Activated CD4-positive, alpha-beta memory T cell treated with anti-CD3 and anti-CD28 coated beads, Interleukin-2, amount 10 ng/mL, durations not matched to agents 7 days and 5 days (primary cell): ENCODE measurements at regions not wholly inside any gene's neighbourhood (a gene's known extent, or its start where the extent isn't known, plus 50 kb on each side); places are given as distances from the start of the nearest gene placed in this dataset.

Source experiments
- CTCF ChIA-PET: fragments of 350-600 bp; sonication (Branson Sonifier 250); formaldehyde crosslinking; loops from one replicate; lab custom pipeline; 2021; ENCODE audit warnings: antibody characterized with exemption, inconsistent platforms; lab: Charles Lee
- POLR2A ChIA-PET: fragments of 350-600 bp; sonication (Branson Sonifier 250); formaldehyde crosslinking; loops from one replicate; lab custom pipeline; 2021; ENCODE audit warnings: antibody characterized with exemption; lab: Charles Lee
- DNase-seq: peaks from one replicate; pipeline ENCODE4 v3.0.0-alpha.2; 2020
- H3K27ac Mint-ChIP-seq: one replicate; pipeline ENCODE4 v1.8.0; 2021; ENCODE audit warnings: mild to moderate bottlenecking, mixed read lengths
- H3K27me3 Mint-ChIP-seq: one replicate; pipeline ENCODE4 v1.8.0; 2021; ENCODE audit warnings: mixed read lengths
- H3K36me3 Mint-ChIP-seq: one replicate; pipeline ENCODE4 v1.8.0; 2021; ENCODE audit warnings: low read depth, mixed read lengths
- H3K4me1 Mint-ChIP-seq: one replicate; pipeline ENCODE4 v1.8.0; 2021; ENCODE audit warnings: mixed read lengths
- H3K4me3 Mint-ChIP-seq: one replicate; pipeline ENCODE4 v1.8.0; 2021; ENCODE audit warnings: mild to moderate bottlenecking, mixed read lengths
- H3K9me3 Mint-ChIP-seq: one replicate; pipeline ENCODE4 v1.8.0; 2021; ENCODE audit warnings: mixed read lengths

DNA sequence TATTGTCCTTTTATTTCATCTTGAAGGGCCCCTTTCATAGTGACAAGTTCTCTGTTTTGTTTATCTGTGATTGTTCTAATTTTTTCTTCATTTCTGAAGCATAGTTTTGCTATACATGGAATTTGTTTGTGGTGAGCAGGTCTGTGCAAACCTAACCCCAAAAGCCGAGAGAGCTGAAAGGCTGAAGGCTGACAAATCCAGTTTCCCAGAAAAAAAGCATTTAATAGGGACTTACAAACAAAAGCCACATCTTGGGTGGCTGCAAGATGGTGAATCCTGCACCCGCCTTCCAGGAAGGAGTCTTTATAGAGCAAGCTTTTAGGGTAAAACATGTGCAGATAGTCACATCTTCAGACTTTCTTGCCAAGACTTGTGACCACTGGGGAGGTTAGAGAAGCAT, 473.4 kb upstream of the TRIB2 start:
- H3K36me3 Mint-ChIP-seq: no peaks in the 10 kb centered on the region
- no peaks in the 10 kb centered on the region for H3K4me1 Mint-ChIP-seq
- no peaks in the 10 kb centered on the region for H3K9me3 Mint-ChIP-seq
- peaks cover 2% of the 10 kb centered on the region for H3K27me3 Mint-ChIP-seq
- CTCF ChIA-PET: no interaction called here
- no peak overlapping the region for H3K4me3 Mint-ChIP-seq
- no peak for DNase-seq
- POLR2A ChIA-PET: no interaction called here
- H3K27ac Mint-ChIP-seq: no peak overlapping the region

DNA sequence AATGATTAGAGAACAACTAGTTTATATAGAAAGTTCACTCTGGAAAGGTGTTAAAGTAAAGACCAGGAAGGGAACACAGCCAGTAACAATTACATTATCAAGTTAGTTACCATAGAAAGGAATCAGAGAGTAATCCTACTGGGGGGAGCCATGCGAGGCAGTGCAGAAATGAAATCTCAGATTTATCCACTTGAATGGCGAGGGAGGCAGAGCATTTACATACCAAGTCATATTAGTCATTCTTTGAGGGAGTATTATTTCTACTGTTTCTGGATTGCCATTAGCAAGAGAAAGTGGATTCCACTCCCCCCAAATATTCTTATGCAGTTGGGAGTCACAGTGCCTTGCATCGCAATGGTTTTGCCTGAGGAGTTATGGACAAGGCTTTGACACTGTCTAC, 472.7 kb upstream of the TRIB2 start:
- Mint-ChIP-seq H3K4me3 (no peak overlapping the region), H3K36me3 (no peaks in the 10 kb centered on the region), H3K4me1 (no peaks in the 10 kb centered on the region), H3K9me3 (no peaks in the 10 kb centered on the region), H3K27me3 (peaks cover 2% of the 10 kb centered on the region), H3K27ac (no peak overlapping the region)
- ChIA-PET CTCF (no interaction called here), POLR2A (no interaction called here)
- no peak for DNase-seq

DNA sequence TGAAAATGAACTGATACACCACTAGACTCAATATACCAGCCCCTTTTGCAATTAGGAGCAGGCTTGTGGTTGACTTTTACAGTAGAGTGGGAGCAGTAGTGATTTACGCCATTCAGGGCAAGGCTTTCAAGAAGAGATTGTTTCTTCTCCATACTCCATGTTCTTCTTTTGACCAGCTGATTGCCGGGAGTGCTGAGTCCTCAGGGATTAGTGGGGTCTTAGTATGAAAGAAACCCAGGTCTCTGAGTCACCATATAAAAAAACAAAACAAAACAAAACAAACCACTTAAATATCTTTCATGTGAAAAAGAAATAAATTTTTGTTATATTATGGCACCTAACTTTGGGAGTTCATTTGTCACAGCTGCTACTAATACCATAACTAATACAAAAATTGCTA, 465.6 kb upstream of the TRIB2 start:
- Mint-ChIP-seq H3K27me3 (peaks cover 6% of the 10 kb centered on the region), H3K27ac (no peak overlapping the region), H3K9me3 (no peaks in the 10 kb centered on the region), H3K4me3 (no peak overlapping the region), H3K4me1 (no peaks in the 10 kb centered on the region), H3K36me3 (no peaks in the 10 kb centered on the region)
- ChIA-PET POLR2A (no interaction called here), CTCF (no interaction called here)
- no peak for DNase-seq

DNA sequence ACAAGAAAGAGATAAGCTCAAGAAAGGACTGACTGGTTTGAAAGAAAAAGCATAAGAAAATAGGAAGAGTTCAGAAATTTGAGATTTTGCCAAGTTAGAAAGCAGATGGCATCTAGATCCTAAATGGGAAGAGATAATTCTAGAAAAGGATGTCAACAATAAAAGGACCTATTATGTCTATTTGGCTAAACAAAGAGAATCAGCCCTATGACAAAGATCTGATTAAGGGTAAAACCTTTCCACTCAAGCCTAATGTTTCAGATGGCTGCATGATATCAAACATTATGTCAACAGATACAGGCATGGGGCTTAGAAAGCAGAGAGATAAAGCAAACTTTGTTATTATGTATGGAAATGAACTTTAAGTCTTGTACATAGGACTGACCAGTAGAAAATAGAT, 465.0 kb upstream of the TRIB2 start:
- Mint-ChIP-seq H3K4me1 (no peaks in the 10 kb centered on the region), H3K27ac (no peak overlapping the region), H3K27me3 (peaks cover 8% of the 10 kb centered on the region), H3K36me3 (no peaks in the 10 kb centered on the region), H3K4me3 (no peak overlapping the region), H3K9me3 (no peaks in the 10 kb centered on the region)
- ChIA-PET POLR2A (no interaction called here), CTCF (interaction anchor here (0.6 kb wide), 1 partner anchor 63 kb away, joined by 3 read pairs; no protein-coding TSS in a partner anchor)
- no peak for DNase-seq

DNA sequence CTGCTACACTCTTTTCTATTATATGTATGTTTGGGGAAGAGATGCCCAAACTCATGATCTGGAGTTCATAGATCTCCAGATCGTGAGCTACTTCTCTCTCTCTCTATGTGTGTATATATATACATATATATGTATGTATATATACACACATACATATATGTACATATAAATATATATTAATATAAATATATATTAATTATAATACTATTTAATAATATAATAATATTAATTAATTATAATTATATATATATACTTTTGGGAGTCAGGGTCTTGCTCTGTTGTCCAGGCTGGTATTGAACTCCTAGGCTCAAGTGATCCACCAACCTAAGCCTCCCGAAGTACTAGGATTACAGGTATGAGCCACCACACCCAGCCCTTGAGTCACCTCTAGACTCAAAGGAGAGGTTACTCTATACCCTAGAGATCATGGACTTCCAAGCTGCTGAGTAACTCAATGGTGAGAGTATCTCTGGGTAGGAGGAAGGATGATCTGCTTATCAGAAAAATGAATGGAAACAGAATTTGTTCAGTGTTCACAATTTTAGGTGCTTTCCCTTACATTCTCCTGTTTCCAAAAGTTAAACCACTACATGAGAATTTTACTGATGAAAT, 463.5 kb upstream of the TRIB2 start:
- H3K9me3 Mint-ChIP-seq: no peaks in the 10 kb centered on the region
- H3K27me3 Mint-ChIP-seq: peaks cover 8% of the 10 kb centered on the region
- ChIA-PET CTCF (no interaction called here), POLR2A (interaction anchor here (1.4 kb wide), 1 partner anchor 13 kb away, joined by 3 read pairs; no protein-coding TSS in a partner anchor)
- H3K27ac Mint-ChIP-seq: no peak overlapping the region
- H3K36me3 Mint-ChIP-seq: no peaks in the 10 kb centered on the region
- H3K4me1 Mint-ChIP-seq: no peaks in the 10 kb centered on the region
- H3K4me3 Mint-ChIP-seq: no peak overlapping the region
- DNase-seq: no peak

DNA sequence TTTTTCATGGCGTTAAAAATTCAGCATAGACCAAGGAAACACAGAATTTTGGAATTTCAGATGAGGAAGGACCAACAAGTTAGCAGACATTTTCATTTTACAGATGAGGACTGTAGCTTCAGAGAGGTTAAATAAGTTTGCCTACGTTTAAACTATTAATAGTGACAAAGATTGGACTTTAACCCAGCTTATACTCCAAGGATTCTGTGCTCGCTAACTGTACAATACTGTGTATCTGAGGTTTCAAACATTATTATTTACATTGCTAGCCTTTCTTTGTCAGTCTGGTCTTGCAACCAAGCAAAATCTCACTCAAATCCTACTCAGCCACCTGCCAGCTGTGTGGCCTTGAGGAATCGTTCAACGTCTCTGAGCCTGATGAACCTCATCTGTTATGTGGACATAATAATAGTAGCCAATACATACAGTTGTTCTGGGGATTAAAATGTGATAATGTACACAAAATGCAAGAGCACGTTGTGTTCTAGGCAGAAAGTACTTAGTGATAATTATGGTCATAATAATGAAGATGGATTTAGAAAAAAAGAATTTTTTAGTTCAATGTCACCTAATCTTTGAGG, 462.4 kb upstream of the TRIB2 start:
- Mint-ChIP-seq H3K4me3 (no peak overlapping the region), H3K9me3 (no peaks in the 10 kb centered on the region), H3K4me1 (no peaks in the 10 kb centered on the region), H3K36me3 (no peaks in the 10 kb centered on the region), H3K27me3 (peaks cover 8% of the 10 kb centered on the region), H3K27ac (no peak overlapping the region)
- DNase-seq: no peak
- ChIA-PET CTCF (no interaction called here), POLR2A (interaction anchor here (1.4 kb wide), 1 partner anchor 14 kb away, joined by 3 read pairs; no protein-coding TSS in a partner anchor)

DNA sequence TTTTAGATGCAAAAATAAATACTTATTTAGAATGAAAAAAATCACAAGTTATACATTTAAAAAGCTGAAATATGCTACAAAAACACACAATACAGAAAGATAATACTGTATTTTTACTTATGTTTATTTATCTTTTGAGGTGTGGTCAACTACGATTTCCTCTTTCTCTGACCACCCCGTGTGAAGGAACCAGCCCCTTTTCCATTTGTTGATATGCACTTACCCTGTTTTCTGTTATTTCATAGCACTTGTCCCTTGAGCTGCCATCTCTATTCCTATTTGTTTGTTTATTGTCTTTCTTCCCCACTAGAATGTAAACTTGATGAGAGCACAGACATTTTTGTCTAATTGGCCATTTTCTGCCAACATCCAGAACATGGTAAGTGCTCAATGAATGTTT, 460.5 kb upstream of the TRIB2 start:
- ChIA-PET POLR2A (no interaction called here), CTCF (no interaction called here)
- Mint-ChIP-seq H3K27me3 (peaks cover 10% of the 10 kb centered on the region), H3K36me3 (no peaks in the 10 kb centered on the region), H3K27ac (no peak overlapping the region), H3K9me3 (no peaks in the 10 kb centered on the region), H3K4me1 (no peaks in the 10 kb centered on the region), H3K4me3 (no peak overlapping the region)
- no peak for DNase-seq

DNA sequence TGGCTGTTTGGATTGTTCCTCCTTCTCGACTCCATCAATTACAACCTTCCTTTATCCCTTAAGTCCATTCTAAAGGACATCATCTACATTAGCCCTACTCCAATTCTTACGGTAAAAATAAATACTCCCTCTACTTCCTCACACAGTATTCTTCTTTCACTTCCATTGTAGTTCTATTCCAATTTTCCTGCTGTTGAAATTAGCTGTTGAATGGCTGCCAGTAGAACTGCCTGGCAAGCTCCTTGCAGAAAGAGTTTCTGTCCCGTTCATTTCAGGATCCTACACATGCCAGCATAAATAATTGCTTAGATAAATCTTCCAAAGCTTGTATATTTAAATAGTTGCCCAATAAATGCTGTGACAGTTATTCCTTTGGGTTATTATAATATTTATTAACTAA, 459.3 kb upstream of the TRIB2 start:
- Mint-ChIP-seq H3K9me3 (no peaks in the 10 kb centered on the region), H3K27me3 (peaks cover 10% of the 10 kb centered on the region), H3K4me3 (no peak overlapping the region), H3K27ac (no peak overlapping the region), H3K4me1 (no peaks in the 10 kb centered on the region), H3K36me3 (no peaks in the 10 kb centered on the region)
- ChIA-PET CTCF (no interaction called here), POLR2A (no interaction called here)
- DNase-seq: no peak

DNA sequence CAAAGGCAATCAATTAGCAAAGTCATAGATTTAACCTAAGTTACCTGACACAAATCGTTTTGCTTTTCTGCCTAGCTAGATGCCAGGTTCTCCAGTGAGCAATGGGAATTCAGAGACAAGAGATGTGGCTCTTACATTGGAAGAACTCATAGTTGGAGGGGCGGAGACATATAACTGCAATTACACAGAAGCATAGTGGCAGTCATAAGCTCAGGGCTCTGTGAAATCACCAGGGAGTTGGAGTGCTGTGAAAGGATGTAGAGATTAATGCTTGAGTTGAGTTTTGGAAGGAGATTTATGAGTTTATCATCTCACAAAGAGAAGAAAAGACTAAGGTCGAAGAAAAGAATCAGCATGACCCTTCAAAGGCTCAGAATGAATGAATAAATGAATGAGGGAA, 457.2 kb upstream of the TRIB2 start:
- H3K9me3 Mint-ChIP-seq: no peaks in the 10 kb centered on the region
- POLR2A ChIA-PET: no interaction called here
- H3K27ac Mint-ChIP-seq: no peak overlapping the region
- H3K36me3 Mint-ChIP-seq: no peaks in the 10 kb centered on the region
- CTCF ChIA-PET: no interaction called here
- H3K4me3 Mint-ChIP-seq: no peak overlapping the region
- H3K27me3 Mint-ChIP-seq: peaks cover 10% of the 10 kb centered on the region
- H3K4me1 Mint-ChIP-seq: peaks cover 4% of the 10 kb centered on the region
- DNase-seq: no peak

DNA sequence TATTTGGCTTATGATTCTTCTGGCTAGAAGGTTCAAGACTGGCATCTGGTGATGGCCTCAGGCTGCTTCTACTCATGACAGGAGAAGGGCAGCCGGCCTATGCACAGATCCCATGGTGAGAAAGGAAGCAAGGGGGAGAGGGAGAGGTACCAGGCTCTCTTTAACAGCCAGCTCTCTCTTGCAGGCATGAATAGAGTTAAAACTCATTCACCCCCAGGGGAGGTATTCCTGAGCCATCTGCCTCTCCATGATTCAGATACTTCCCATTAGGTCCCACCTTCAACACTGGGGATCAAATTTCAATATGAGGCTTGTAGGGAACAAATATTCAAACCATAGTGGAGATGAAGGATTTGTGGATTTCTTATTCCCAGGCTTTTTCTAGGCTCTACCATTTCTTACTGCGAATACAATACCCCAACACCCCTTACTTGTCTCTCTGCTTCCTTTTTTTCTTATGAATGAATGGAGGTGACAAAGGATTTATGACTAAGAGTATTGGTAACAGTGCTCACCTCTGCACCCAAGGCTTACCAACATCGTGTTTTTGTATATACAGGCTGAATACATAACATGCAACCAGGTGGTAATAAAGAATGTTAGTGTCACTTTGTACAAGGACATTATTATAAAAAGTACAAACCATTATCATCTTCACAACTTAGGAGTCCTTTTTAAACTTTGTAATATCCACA, 454.6 kb upstream of the TRIB2 start:
- Mint-ChIP-seq H3K9me3 (no peaks in the 10 kb centered on the region), H3K4me1 (peaks cover 15% of the 10 kb centered on the region), H3K27ac (no peak overlapping the region), H3K27me3 (peaks cover 4% of the 10 kb centered on the region), H3K4me3 (no peak overlapping the region), H3K36me3 (no peaks in the 10 kb centered on the region)
- POLR2A ChIA-PET: no interaction called here
- CTCF ChIA-PET: no interaction called here
- DNase-seq: no peak

DNA sequence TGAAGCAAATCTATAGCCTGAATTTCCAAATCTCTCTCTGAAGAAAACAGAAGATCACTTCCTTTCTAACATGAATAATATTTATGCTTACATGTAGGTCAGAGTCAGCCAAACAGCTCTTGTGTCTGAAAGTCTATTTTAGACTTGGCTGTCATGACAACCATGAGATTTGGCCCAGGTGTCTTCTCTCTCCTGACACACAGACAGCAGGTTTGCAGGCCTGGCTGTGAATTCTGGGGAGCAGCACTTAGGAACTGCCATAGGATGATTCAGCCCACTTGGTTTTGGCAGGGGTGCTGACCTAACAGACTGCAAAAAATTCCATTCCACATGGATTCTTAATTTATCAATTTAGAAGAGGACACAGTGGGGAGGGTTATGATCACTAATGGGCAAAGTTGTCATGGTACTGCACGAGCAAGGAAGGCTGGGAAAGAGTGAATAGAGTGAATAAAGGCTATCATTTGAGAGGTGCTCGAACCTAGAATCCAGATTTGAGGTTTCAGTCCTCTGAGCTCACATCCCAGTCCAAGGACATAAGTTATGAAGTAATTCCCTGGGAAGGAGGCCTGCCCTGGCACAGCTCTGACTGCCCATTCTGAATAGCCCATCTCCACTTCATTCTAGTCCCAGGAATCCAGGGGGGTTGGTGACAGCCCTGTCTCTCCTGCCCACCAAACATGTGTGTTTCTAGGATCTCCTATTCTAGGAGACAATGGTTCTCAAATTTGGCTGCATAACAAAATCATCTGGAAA, 453.9 kb upstream of the TRIB2 start:
- Mint-ChIP-seq H3K27me3 (peaks cover 4% of the 10 kb centered on the region), H3K4me3 (no peak overlapping the region), H3K9me3 (no peaks in the 10 kb centered on the region), H3K27ac (no peak overlapping the region), H3K4me1 (peaks cover 15% of the 10 kb centered on the region), H3K36me3 (no peaks in the 10 kb centered on the region)
- ChIA-PET POLR2A (no interaction called here), CTCF (no interaction called here)
- no peak for DNase-seq

DNA sequence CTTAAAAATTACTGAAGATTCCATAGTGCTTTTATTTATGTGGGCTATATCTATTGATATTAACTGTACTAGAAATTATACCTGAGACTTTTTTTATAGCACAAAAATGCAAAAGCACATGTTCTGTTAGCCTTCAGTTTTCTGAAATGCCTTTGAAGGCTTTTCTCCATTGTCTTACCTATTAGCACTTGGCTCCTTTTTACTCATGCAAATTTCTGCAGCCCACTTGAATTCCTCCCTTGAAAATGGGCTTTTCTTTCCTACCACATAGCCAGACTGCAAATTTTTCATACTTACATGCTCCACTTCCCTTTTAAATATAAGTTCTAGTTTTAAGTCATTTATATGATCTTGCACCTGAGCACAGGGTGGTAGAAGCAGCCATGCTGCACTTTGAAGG, 453.0 kb upstream of the TRIB2 start:
- Mint-ChIP-seq H3K4me1 (peaks cover 15% of the 10 kb centered on the region), H3K4me3 (no peak overlapping the region), H3K27ac (no peak overlapping the region), H3K9me3 (no peaks in the 10 kb centered on the region), H3K27me3 (peaks cover 4% of the 10 kb centered on the region), H3K36me3 (no peaks in the 10 kb centered on the region)
- ChIA-PET POLR2A (no interaction called here), CTCF (no interaction called here)
- DNase-seq: no peak

DNA sequence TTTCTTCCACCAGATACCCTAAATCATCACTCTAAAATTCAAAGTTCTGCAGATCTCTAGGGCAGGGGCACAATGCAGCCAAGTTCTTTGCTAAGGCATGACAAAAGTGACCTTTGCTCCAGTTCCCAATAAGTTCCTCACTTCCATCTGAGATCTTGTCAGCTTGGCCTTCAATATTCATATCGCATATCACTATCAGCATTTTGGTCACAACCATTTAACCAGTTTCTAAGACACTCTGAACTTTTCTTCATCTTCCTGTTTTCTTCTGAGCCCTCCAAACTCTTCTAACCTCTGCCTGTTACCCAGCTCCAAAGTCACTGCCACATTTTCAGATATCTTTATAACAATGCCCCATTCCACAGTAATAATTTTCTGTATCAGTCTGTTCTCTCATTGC, 452.6 kb upstream of the TRIB2 start:
- peaks cover 4% of the 10 kb centered on the region for H3K27me3 Mint-ChIP-seq
- ChIA-PET POLR2A (no interaction called here), CTCF (no interaction called here)
- no peak for DNase-seq
- peaks cover 15% of the 10 kb centered on the region for H3K4me1 Mint-ChIP-seq
- H3K36me3 Mint-ChIP-seq: no peaks in the 10 kb centered on the region
- H3K4me3 Mint-ChIP-seq: no peak overlapping the region
- no peaks in the 10 kb centered on the region for H3K9me3 Mint-ChIP-seq
- no peak overlapping the region for H3K27ac Mint-ChIP-seq
